Mucosa of descending colon (tissue), 3 donors: ENCODE measurements at regions not wholly inside any gene's neighbourhood (a gene's known extent, or its start where the extent isn't known, plus 50 kb on each side); places are given as distances from the start of the nearest gene placed in this dataset.

Experiments used
- ATAC-seq: fragments of 200-7000 bp; cut with Tn5 transposase; one replicate; pipeline ENCODE4 v1.9.1; 2020; ENCODE audit warnings: mild to moderate bottlenecking, moderate library complexity
- DNase-seq, 3 donors: peaks; one replicate each; pipeline ENCODE4 v3.0.0-alpha.2; 2020
- H3K36me3 ChIP-seq: fragments of 200-600 bp; one replicate; pipeline ENCODE4 v1.8.0; 2021; ENCODE audit warnings: low read depth, mild to moderate bottlenecking
- H3K4me1 ChIP-seq: fragments of 200-600 bp; one replicate; pipeline ENCODE4 v1.8.0; 2021; ENCODE audit warnings: low read depth, mild to moderate bottlenecking
- H3K4me3 ChIP-seq: fragments of 200-600 bp; one replicate; pipeline ENCODE4 v1.8.0; 2021; ENCODE audit warnings: mild to moderate bottlenecking
- H3K9me3 ChIP-seq: fragments of 200-600 bp; one replicate; pipeline ENCODE4 v1.8.0; 2021; ENCODE audit warnings: mild to moderate bottlenecking
- CTCF ChIP-seq: fragments of 200-600 bp; IDR thresholded peaks from one replicate; pipeline ENCODE4 v1.8.0; 2022; ENCODE audit warnings: antibody characterized with exemption, mild to moderate bottlenecking
- intact Hi-C, 2 donors: fragments of 100-400 bp; cut with DNase I in 1 of 2; cut with micrococcal nuclease in 1 of 2; formaldehyde crosslinking; loops; one replicate each; pipeline versions ENCODE4 v1.11.0 to v1.11.1; 2022; cut with DNase I, micrococcal nuclease
- donor health status: DM: no; HTN: no; CAD: no; lungs with moderate emphysema.
- donor health status: DM: no; HTN: no; CAD: no.
- donor health status: DM: no; HTN: yes; CAD: no.

- ATAC-seq (no peak), DNase-seq (no peak)
- Histone ChIP-seq H3K36me3 (no peaks in the 10 kb centered on the region), H3K4me1 (no peaks in the 10 kb centered on the region), H3K4me3 (no peak overlapping the region), H3K9me3 (peaks cover 4% of the 10 kb centered on the region)
- intact Hi-C loops, result no loop called here
- no peak for TF ChIP-seq CTCF
These were observed 1232.7 kb downstream of the BRD1 start for GRCh38 chr22:48594757-48595510.

GRCh38 chr22:48594016-48594756 is 1233.5 kb downstream of the BRD1 start:
- Histone ChIP-seq H3K4me1 (no peaks in the 10 kb centered on the region), H3K9me3 (peaks cover 4% of the 10 kb centered on the region), H3K36me3 (no peaks in the 10 kb centered on the region), H3K4me3 (no peak overlapping the region)
- peak in 1 of 3 donors; percentile 23 for DNase-seq
- no peak for TF ChIP-seq CTCF
- ATAC-seq, result no peak
- intact Hi-C loops, result no loop called here

GRCh38 chr22:48593551-48593950 is 1234.1 kb downstream of the BRD1 start:
- no peaks in the 10 kb centered on the region for H3K36me3 ChIP-seq
- no peaks in the 10 kb centered on the region for H3K4me1 ChIP-seq
- DNase-seq (peak in 1 of 3 donors; percentile 30), ATAC-seq (no peak)
- H3K9me3 ChIP-seq, result peaks cover under 1% of the 10 kb centered on the region
- intact Hi-C loops, result no loop called here
- no peak overlapping the region for H3K4me3 ChIP-seq
- no peak for TF ChIP-seq CTCF

GRCh38 chr22:48592931-48593330 is 1234.7 kb downstream of the BRD1 start:
- Histone ChIP-seq H3K4me3 (no peak overlapping the region), H3K4me1 (no peaks in the 10 kb centered on the region), H3K36me3 (no peaks in the 10 kb centered on the region), H3K9me3 (no peaks in the 10 kb centered on the region)
- DNase-seq (peak in 1 of 3 donors; percentile 32), ATAC-seq (no peak)
- intact Hi-C loops, result no loop called here
- no peak for TF ChIP-seq CTCF

GRCh38 chr22:48592488-48592887 is 1235.2 kb downstream of the BRD1 start:
- intact Hi-C loops, result no loop called here
- TF ChIP-seq CTCF, result no peak

More at GRCh38 chr22:48592488-48592887, 1235.2 kb downstream of the BRD1 start:
- Histone ChIP-seq H3K4me3 (no peak overlapping the region), H3K36me3 (no peaks in the 10 kb centered on the region), H3K4me1 (no peaks in the 10 kb centered on the region), H3K9me3 (no peaks in the 10 kb centered on the region)
- ATAC-seq (no peak), DNase-seq (peak in 1 of 3 donors; percentile 19)
